Fibroblast of villous mesenchyme (primary cell): ENCODE measurements at regions not wholly inside any gene's neighbourhood (a gene's known extent, or its start where the extent isn't known, plus 50 kb on each side); places are given as distances from the start of the nearest gene placed in this dataset.

Experiments
- DNase-seq: peaks from one replicate; pipeline ENCODE4 v3.0.0-alpha.2; 2010; ENCODE audit warnings: low read depth
- H3K4me3 ChIP-seq: 2 replicates; pipeline ENCODE4 v1.5.1; 2011; ENCODE audit warnings: low read depth, mild to moderate bottlenecking, low read length
- CTCF ChIP-seq: IDR thresholded peaks from 2 replicates; pipeline ENCODE4 v1.5.1; 2012; ENCODE audit warnings: low read depth, mild to moderate bottlenecking, low read length; ENCODE audit not compliant: insufficient read depth

- DNase-seq: no peak
- no peak for TF ChIP-seq CTCF
- H3K4me3 ChIP-seq: no peak overlapping the region
Measured at GRCh38 chr15:81516012-81516411, 142.0 kb upstream of the TMC3 start.

GRCh38 chr15:81514725-81515124 lies 140.7 kb upstream of the TMC3 start:
- H3K4me3 ChIP-seq: no peak overlapping the region
- DNase-seq: no peak
- TF ChIP-seq CTCF: no peak

- DNase-seq: no peak
- H3K4me3 ChIP-seq: no peak overlapping the region
- no peak for TF ChIP-seq CTCF
Measured at GRCh38 chr15:81511138-81511537, 137.1 kb upstream of the TMC3 start.

- no peak for DNase-seq
- TF ChIP-seq CTCF: no peak
- no peak overlapping the region for H3K4me3 ChIP-seq
Measured at GRCh38 chr15:81507831-81508230, 133.8 kb upstream of the TMC3 start.

- DNase-seq: no peak
- no peak overlapping the region for H3K4me3 ChIP-seq
- no peak for TF ChIP-seq CTCF
Measured at GRCh38 chr15:81506936-81507335, 132.9 kb upstream of the TMC3 start.

- TF ChIP-seq CTCF: no peak
- H3K4me3 ChIP-seq: no peak overlapping the region
- no peak for DNase-seq
Measured at GRCh38 chr15:81506071-81506470, 132.1 kb upstream of the TMC3 start.

GRCh38 chr15:81504170-81504905 lies 130.3 kb upstream of the TMC3 start:
- DNase-seq: peak; percentile 5
- no peak for TF ChIP-seq CTCF
- no peak overlapping the region for H3K4me3 ChIP-seq
